H9 (cell line): ENCODE measurements at regions not wholly inside any gene's neighbourhood (a gene's known extent, or its start where the extent isn't known, plus 50 kb on each side); places are given as distances from the start of the nearest gene placed in this dataset.

Source experiments
- DNase-seq: peaks from one replicate; pipeline ENCODE4 v3.0.0-alpha.2; 2017
- H2AFZ ChIP-seq: one replicate; pipeline ENCODE4 v1.6.1; 2013; ENCODE audit warnings: mild to moderate bottlenecking, low read length, control low read depth, moderate library complexity
- H2AK5ac ChIP-seq: 2 replicates; pipeline ENCODE4 v1.6.1; 2013; ENCODE audit warnings: low read length, control low read depth, mixed read lengths; ENCODE audit not compliant: insufficient read length
- H2BK120ac ChIP-seq: one replicate; pipeline ENCODE4 v1.6.1; 2013; ENCODE audit warnings: low read depth, mild to moderate bottlenecking, low read length, control low read depth, inconsistent platforms; ENCODE audit not compliant: poor library complexity, severe bottlenecking
- H2BK12ac ChIP-seq: 2 replicates; pipeline ENCODE4 v1.6.1; 2013; ENCODE audit warnings: low read length, control low read depth, mixed read lengths, low read depth; ENCODE audit not compliant: insufficient read length
- H2BK15ac ChIP-seq: 2 replicates; pipeline ENCODE4 v1.6.1; 2013; ENCODE audit warnings: low read depth, low read length, control low read depth
- H2BK20ac ChIP-seq: one replicate; pipeline ENCODE4 v1.6.1; 2013; ENCODE audit warnings: low read depth, mild to moderate bottlenecking, low read length, control low read depth, inconsistent platforms; ENCODE audit not compliant: poor library complexity, severe bottlenecking
- H2BK5ac ChIP-seq: 2 replicates; pipeline ENCODE4 v1.6.1; 2013; ENCODE audit warnings: low read length, control low read depth, mixed read lengths; ENCODE audit not compliant: insufficient read length
- H3K14ac ChIP-seq: 2 replicates; pipeline ENCODE4 v1.6.1; 2013; ENCODE audit warnings: low read length, control low read depth; ENCODE audit not compliant: insufficient read depth
- H3K18ac ChIP-seq: 2 replicates; pipeline ENCODE4 v1.6.1; 2013; ENCODE audit warnings: low read depth, mild to moderate bottlenecking, mixed read lengths, low read length, control low read depth; ENCODE audit not compliant: insufficient read length
- H3K23ac ChIP-seq: 2 replicates; pipeline ENCODE4 v1.6.1; 2013; ENCODE audit warnings: low read length, control low read depth, mixed read lengths, low read depth; ENCODE audit not compliant: insufficient read length
- H3K23me2 ChIP-seq: 2 replicates; pipeline ENCODE4 v1.6.1; 2013; ENCODE audit warnings: low read depth, mild to moderate bottlenecking, mixed read lengths, low read length, control low read depth; ENCODE audit not compliant: insufficient read length, poor library complexity, severe bottlenecking
- H3K27ac ChIP-seq: 2 replicates; pipeline ENCODE4 v1.5.1; 2013; ENCODE audit warnings: low read length, control low read depth, mixed read lengths, low read depth; ENCODE audit not compliant: insufficient read length
- H3K27me3 ChIP-seq: 2 replicates; pipeline ENCODE4 v1.6.1; 2013; ENCODE audit warnings: low read length, control low read depth, inconsistent platforms; ENCODE audit not compliant: insufficient read depth
- H3K4ac ChIP-seq: 2 replicates; pipeline ENCODE4 v1.6.1; 2013; ENCODE audit warnings: low read depth, mild to moderate bottlenecking, control low read depth, inconsistent platforms, low read length, moderate library complexity
- H3K4me1 ChIP-seq: 2 replicates; pipeline ENCODE4 v1.6.1; 2013; ENCODE audit warnings: low read length, control low read depth, inconsistent platforms; ENCODE audit not compliant: insufficient read depth
- H3K4me2 ChIP-seq: 2 replicates; pipeline ENCODE4 v1.6.1; 2013; ENCODE audit warnings: low read length, control low read depth, mixed read lengths; ENCODE audit not compliant: insufficient read length, insufficient read depth
- H3K56ac ChIP-seq: 2 replicates; pipeline ENCODE4 v1.6.1; 2013; ENCODE audit warnings: low read depth, mild to moderate bottlenecking, mixed read lengths, low read length, control low read depth; ENCODE audit not compliant: insufficient read length
- H3K79me1 ChIP-seq: 2 replicates; pipeline ENCODE4 v1.6.1; 2013; ENCODE audit warnings: low read depth, mild to moderate bottlenecking, moderate library complexity, low read length, control low read depth, inconsistent platforms; ENCODE audit not compliant: insufficient read depth, poor library complexity, severe bottlenecking
- H3K79me2 ChIP-seq: 2 replicates; pipeline ENCODE4 v1.6.1; 2013; ENCODE audit warnings: low read length, control low read depth, inconsistent platforms; ENCODE audit not compliant: insufficient read depth
- H3K9ac ChIP-seq: 2 replicates; pipeline ENCODE4 v1.6.1; 2013; ENCODE audit warnings: low read length, control low read depth, mixed read lengths; ENCODE audit not compliant: insufficient read length; ENCODE audit errors: extremely low read depth
- H3K9me3 ChIP-seq: one replicate; pipeline ENCODE4 v1.6.1; 2013; ENCODE audit warnings: low read depth, low read length, inconsistent platforms; ENCODE audit not compliant: control insufficient read depth
- H3T11ph ChIP-seq: one replicate; pipeline ENCODE4 v1.6.1; 2013; ENCODE audit warnings: mild to moderate bottlenecking, low read length, control low read depth, inconsistent platforms
- H4K20me1 ChIP-seq: one replicate; pipeline ENCODE4 v1.6.1; 2013; ENCODE audit not compliant: control insufficient read depth, insufficient read length, insufficient read depth
- H4K5ac ChIP-seq: 2 replicates; pipeline ENCODE4 v1.6.1; 2013; ENCODE audit warnings: low read depth, mild to moderate bottlenecking, mixed read lengths, low read length, control low read depth; ENCODE audit not compliant: insufficient read length
- H4K8ac ChIP-seq: replicated peaks from 2 replicates; pipeline ENCODE4 v1.6.1; 2013; ENCODE audit warnings: low read length, control low read depth, mixed read lengths, low read depth; ENCODE audit not compliant: insufficient read length
- H4K91ac ChIP-seq: 2 replicates; pipeline ENCODE4 v1.6.1; 2013; ENCODE audit warnings: low read depth, mild to moderate bottlenecking, moderate library complexity, mixed read lengths, low read length, control low read depth; ENCODE audit not compliant: insufficient read length
- H3K27ac Mint-ChIP-seq, 3 experiments: 2 replicates in 2 of 3; 3 replicates in 1 of 3; pipeline ENCODE4 v1.8.0; 2020 to 2021; ENCODE audit warnings: mixed read lengths in 3 of 3, mild to moderate bottlenecking in 1 of 3, moderate library complexity in 1 of 3
- H3K27me3 Mint-ChIP-seq: 2 replicates; pipeline ENCODE4 v1.8.0; 2021; ENCODE audit warnings: low read depth, mild to moderate bottlenecking, moderate library complexity, mixed read lengths
- H3K36me3 Mint-ChIP-seq, 3 experiments: 2 replicates in 2 of 3; 3 replicates in 1 of 3; pipeline ENCODE4 v1.8.0; 2020 to 2021; ENCODE audit warnings: low read depth in 3 of 3, mixed read lengths in 3 of 3; ENCODE audit not compliant: insufficient read depth in 1 of 3
- H3K4me1 Mint-ChIP-seq, 2 experiments: 2 replicates each; pipeline ENCODE4 v1.8.0; 2020; ENCODE audit warnings: mixed read lengths in 2 of 2
- H3K4me3 Mint-ChIP-seq, 2 experiments: 2 replicates in 1 of 2; 3 replicates in 1 of 2; pipeline ENCODE4 v1.8.0; 2020 to 2021; ENCODE audit warnings: mild to moderate bottlenecking in 2 of 2, mixed read lengths in 2 of 2, moderate library complexity in 1 of 2
- H3K9me3 Mint-ChIP-seq, 2 experiments: 2 replicates in 1 of 2; 3 replicates in 1 of 2; pipeline ENCODE4 v1.8.0; 2020; ENCODE audit warnings: mild to moderate bottlenecking in 2 of 2, mixed read lengths in 2 of 2, moderate library complexity in 1 of 2
- WGBS: extraction: QIAGEN DNeasy Blood & Tissue Kit; methylation state at CpG from one replicate; pipeline ENCODE4 v1.1.7; 2013; ENCODE audit warnings: missing lambda C conversion rate, low lambda C conversion rate, mixed read lengths; ENCODE audit not compliant: insufficient read length; ENCODE audit errors: extremely low coverage; 5-methylcytosine and 5-hydroxymethylcytosine counted together
- TF ChIP-seq, protein P1 (sequence below): fragments of 200-600 bp; sonication (generic); conservative IDR thresholded peaks from 3 replicates; pipeline ENCODE4 v1.8.0; 2021; ENCODE audit warnings: antibody characterized with exemption, mild to moderate bottlenecking

DNA sequence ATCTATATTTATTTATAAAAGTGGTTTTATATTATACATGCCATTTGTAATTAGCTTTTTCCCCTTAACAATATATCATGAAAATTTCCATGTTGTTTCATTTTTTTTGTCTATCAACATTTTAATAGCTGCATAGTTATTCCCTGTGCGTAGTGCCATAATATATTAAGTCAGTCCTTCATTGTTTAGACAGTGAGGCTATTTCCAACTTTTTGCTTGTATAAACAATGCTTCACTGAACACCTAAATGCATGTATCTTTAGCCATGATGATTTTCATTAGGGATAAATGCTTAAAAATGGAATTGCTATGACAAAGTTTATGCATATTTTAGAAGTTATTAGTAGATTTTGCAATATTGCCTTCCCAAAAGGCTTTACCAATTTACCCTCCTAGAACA lies 80.7 kb upstream of the STC2 start:
- no peaks in the 10 kb centered on the region for H3K23me2 ChIP-seq
- H2BK12ac ChIP-seq = no peak overlapping the region
- H3K56ac ChIP-seq = no peak overlapping the region
- peaks cover 20% of the 10 kb centered on the region for H3K27me3 Mint-ChIP-seq
- H3K4me2 ChIP-seq = no peak overlapping the region
- peaks cover 0 to 10% (median 2%) of the 10 kb centered on the region in 3 experiments; a peak in 3 of 7 replicates for H3K36me3 Mint-ChIP-seq
- H4K5ac ChIP-seq = no peak overlapping the region
- TF ChIP-seq, protein P1, sequence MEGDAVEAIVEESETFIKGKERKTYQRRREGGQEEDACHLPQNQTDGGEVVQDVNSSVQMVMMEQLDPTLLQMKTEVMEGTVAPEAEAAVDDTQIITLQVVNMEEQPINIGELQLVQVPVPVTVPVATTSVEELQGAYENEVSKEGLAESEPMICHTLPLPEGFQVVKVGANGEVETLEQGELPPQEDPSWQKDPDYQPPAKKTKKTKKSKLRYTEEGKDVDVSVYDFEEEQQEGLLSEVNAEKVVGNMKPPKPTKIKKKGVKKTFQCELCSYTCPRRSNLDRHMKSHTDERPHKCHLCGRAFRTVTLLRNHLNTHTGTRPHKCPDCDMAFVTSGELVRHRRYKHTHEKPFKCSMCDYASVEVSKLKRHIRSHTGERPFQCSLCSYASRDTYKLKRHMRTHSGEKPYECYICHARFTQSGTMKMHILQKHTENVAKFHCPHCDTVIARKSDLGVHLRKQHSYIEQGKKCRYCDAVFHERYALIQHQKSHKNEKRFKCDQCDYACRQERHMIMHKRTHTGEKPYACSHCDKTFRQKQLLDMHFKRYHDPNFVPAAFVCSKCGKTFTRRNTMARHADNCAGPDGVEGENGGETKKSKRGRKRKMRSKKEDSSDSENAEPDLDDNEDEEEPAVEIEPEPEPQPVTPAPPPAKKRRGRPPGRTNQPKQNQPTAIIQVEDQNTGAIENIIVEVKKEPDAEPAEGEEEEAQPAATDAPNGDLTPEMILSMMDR = no peak
- no peak overlapping the region for H3K27ac ChIP-seq
- no peaks in the 10 kb centered on the region for H3K27me3 ChIP-seq
- no peak overlapping the region for H3K4me3 Mint-ChIP-seq
- H2BK120ac ChIP-seq = no peak overlapping the region
- no peaks in the 10 kb centered on the region for H3K4me1 ChIP-seq
- no peak overlapping the region for H2AK5ac ChIP-seq
- H3K4ac ChIP-seq = no peak overlapping the region
- H3K9me3 ChIP-seq = no peaks in the 10 kb centered on the region
- H2BK20ac ChIP-seq = no peak overlapping the region
- H2AFZ ChIP-seq = no peak overlapping the region
- DNase-seq = no peak
- H2BK5ac ChIP-seq = no peak overlapping the region
- no peak overlapping the region for H4K91ac ChIP-seq
- H3K18ac ChIP-seq = no peak overlapping the region
- no peak overlapping the region for H4K8ac ChIP-seq
- no peaks in the 10 kb centered on the region for H3K79me1 ChIP-seq
- no peak overlapping the region for H3T11ph ChIP-seq
- H3K14ac ChIP-seq = no peak overlapping the region
- H3K27ac Mint-ChIP-seq = no peak overlapping the region
- H3K4me1 Mint-ChIP-seq = no peaks in the 10 kb centered on the region
- no CpG with 5 or more reads among the region's 1 CpG for WGBS
- peaks cover 0 to 3% of the 10 kb centered on the region in 2 experiments; a peak in 2 of 5 replicates for H3K9me3 Mint-ChIP-seq
- H2BK15ac ChIP-seq = no peak overlapping the region
- H4K20me1 ChIP-seq = no peaks in the 10 kb centered on the region
- no peak overlapping the region for H3K9ac ChIP-seq
- no peaks in the 10 kb centered on the region for H3K79me2 ChIP-seq
- H3K23ac ChIP-seq = no peak overlapping the region
